ENCODE measurements at regions not wholly inside any gene's neighbourhood (a gene's known extent, or its start where the extent isn't known, plus 50 kb on each side); places are given as distances from the start of the nearest gene placed in this dataset.

- TF ChIP-seq HEYL (CRISPR knock-in tag; IDR thresholded peaks at IDR 0.05) (no peak), GATA3 (IDR thresholded peaks at IDR 0.05; ENCODE audit: borderline replicate concordance) (no peak), TFCP2L1 (CRISPR knock-in tag; IDR thresholded peaks at IDR 0.05) (no peak), ZC3H11A (IDR thresholded peaks at IDR 0.05) (no peak), ZSCAN20 (CRISPR knock-in tag; IDR thresholded peaks at IDR 0.05) (no peak), FOSL2 (IDR thresholded peaks at IDR 0.05) (no peak), FOSL2 (CRISPR knock-in tag; IDR thresholded peaks at IDR 0.05) (no peak), RCOR1 (IDR thresholded peaks at IDR 0.05; ENCODE audit: low read depth, low read length) (no peak), HOXB5 (CRISPR knock-in tag; IDR thresholded peaks at IDR 0.05) (no peak), SREBF2 (IDR thresholded peaks at IDR 0.05) (no peak), FOSB (CRISPR knock-in tag; IDR thresholded peaks at IDR 0.05) (no peak), RFX5 (IDR thresholded peaks at IDR 0.05) (no peak), HOXB13 (CRISPR knock-in tag; IDR thresholded peaks at IDR 0.05; ENCODE audit: low read depth) (no peak), ESRRA (IDR thresholded peaks at IDR 0.05; ENCODE audit: borderline replicate concordance, low read length) (no peak)
- TF ChIP-seq, protein P1, sequence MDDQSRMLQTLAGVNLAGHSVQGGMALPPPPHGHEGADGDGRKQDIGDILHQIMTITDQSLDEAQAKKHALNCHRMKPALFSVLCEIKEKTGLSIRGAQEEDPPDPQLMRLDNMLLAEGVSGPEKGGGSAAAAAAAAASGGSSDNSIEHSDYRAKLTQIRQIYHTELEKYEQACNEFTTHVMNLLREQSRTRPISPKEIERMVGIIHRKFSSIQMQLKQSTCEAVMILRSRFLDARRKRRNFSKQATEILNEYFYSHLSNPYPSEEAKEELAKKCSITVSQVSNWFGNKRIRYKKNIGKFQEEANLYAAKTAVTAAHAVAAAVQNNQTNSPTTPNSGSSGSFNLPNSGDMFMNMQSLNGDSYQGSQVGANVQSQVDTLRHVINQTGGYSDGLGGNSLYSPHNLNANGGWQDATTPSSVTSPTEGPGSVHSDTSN (IDR thresholded peaks at IDR 0.05): no peak
- TF ChIP-seq, protein P2, sequence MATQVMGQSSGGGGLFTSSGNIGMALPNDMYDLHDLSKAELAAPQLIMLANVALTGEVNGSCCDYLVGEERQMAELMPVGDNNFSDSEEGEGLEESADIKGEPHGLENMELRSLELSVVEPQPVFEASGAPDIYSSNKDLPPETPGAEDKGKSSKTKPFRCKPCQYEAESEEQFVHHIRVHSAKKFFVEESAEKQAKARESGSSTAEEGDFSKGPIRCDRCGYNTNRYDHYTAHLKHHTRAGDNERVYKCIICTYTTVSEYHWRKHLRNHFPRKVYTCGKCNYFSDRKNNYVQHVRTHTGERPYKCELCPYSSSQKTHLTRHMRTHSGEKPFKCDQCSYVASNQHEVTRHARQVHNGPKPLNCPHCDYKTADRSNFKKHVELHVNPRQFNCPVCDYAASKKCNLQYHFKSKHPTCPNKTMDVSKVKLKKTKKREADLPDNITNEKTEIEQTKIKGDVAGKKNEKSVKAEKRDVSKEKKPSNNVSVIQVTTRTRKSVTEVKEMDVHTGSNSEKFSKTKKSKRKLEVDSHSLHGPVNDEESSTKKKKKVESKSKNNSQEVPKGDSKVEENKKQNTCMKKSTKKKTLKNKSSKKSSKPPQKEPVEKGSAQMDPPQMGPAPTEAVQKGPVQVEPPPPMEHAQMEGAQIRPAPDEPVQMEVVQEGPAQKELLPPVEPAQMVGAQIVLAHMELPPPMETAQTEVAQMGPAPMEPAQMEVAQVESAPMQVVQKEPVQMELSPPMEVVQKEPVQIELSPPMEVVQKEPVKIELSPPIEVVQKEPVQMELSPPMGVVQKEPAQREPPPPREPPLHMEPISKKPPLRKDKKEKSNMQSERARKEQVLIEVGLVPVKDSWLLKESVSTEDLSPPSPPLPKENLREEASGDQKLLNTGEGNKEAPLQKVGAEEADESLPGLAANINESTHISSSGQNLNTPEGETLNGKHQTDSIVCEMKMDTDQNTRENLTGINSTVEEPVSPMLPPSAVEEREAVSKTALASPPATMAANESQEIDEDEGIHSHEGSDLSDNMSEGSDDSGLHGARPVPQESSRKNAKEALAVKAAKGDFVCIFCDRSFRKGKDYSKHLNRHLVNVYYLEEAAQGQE (IDR thresholded peaks at IDR 0.05): no peak
- ChIA-PET POLR2A (no interaction called here), CTCF (no interaction called here)
- 53% methylated on average over 5 of the region's 5 CpGs for WGBS (ENCODE audit: missing lambda C conversion rate)
- H3K27ac ChIP-seq: no peak overlapping the region
- H3K9me3 ChIP-seq: no peaks in the 10 kb centered on the region
- ATAC-seq: no peak
- no peak overlapping the region for H3K4me2 ChIP-seq
- H3K4me1 ChIP-seq: no peaks in the 10 kb centered on the region
- FAIRE-seq: no peak
- no peak overlapping the region for H3K4me3 ChIP-seq
- no peak for DNase-seq (ENCODE audit: low read depth in 1 of 2, low spot score in 1 of 2)
Measured at GRCh38 chr10:61325223-61325960, 127.8 kb downstream of the TMEM26 start.

DNA sequence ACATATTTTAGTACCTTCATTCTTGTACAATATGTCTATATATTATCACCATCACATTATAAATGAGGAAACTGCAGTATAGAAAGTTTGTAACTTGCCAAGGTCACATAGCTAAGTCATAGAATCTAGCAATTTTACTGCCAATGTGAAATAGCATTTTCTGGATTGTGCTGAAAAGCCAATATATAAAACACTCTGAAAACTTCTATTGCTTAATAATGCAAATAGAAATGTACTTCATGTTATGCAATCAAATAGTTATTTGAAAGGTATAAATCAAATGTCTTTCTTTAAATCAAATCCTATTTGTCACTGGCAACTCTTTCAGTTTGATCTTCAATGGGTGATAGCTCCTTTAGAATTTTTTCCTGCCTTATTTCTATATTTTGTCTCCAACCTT, 129.5 kb downstream of the TMEM26 start:
- Histone ChIP-seq H3K4me1 (no peaks in the 10 kb centered on the region), H3K4me2 (no peak overlapping the region), H3K27ac (no peak overlapping the region), H3K9me3 (no peaks in the 10 kb centered on the region), H3K4me3 (no peak overlapping the region)
- DNase-seq (ENCODE audit: low read depth in 1 of 2, low spot score in 1 of 2): no peak
- ChIA-PET POLR2A (no interaction called here), CTCF (no interaction called here)
- no peak for TF ChIP-seq RAD21 (conservative IDR thresholded peaks at IDR 0.05 in 1 of 2, IDR thresholded peaks at IDR 0.05 in 1 of 2)
- TF ChIP-seq CBX8 (IDR thresholded peaks at IDR 0.05): no peak
- no peak for TF ChIP-seq ZSCAN20 (CRISPR knock-in tag; IDR thresholded peaks at IDR 0.05)
- TF ChIP-seq ZNF302 (CRISPR knock-in tag; IDR thresholded peaks at IDR 0.05): no peak
- TF ChIP-seq HEYL (CRISPR knock-in tag; IDR thresholded peaks at IDR 0.05): no peak
- no peak for FAIRE-seq
- ATAC-seq: no peak

GRCh38 chr10:61321041-61321857, 131.9 kb downstream of the TMEM26 start:
- ATAC-seq (no peak), FAIRE-seq (no peak), DNase-seq (ENCODE audit: low read depth in 1 of 2, low spot score in 1 of 2) (no peak)
- Histone ChIP-seq H3K4me2 (no peak overlapping the region), H3K4me3 (no peak overlapping the region), H3K4me1 (no peaks in the 10 kb centered on the region), H3K27ac (no peak overlapping the region), H3K9me3 (no peaks in the 10 kb centered on the region)
- CTCF ChIA-PET: no interaction called here
- WGBS (ENCODE audit: missing lambda C conversion rate): 32% methylated on average over 3 of the region's 3 CpGs
- POLR2A ChIA-PET: no interaction called here
- TF ChIP-seq, protein P1 (IDR thresholded peaks at IDR 0.05): no peak
- TF ChIP-seq CHD2 (IDR thresholded peaks at IDR 0.05; ENCODE audit: low read length, partially characterized antibody) (no peak), RAD21 (conservative IDR thresholded peaks at IDR 0.05 in 1 of 2, IDR thresholded peaks at IDR 0.05 in 1 of 2) (no peak), CTCF (IDR thresholded peaks at IDR 0.05) (no peak), JUNB (IDR thresholded peaks at IDR 0.05) (no peak), MAZ (IDR thresholded peaks at IDR 0.05; ENCODE audit: borderline replicate concordance, low read depth, low read length) (no peak), KDM1A (IDR thresholded peaks at IDR 0.05; ENCODE audit: low read depth) (no peak), JUN (IDR thresholded peaks at IDR 0.05) (no peak)
- TF ChIP-seq, protein P3, sequence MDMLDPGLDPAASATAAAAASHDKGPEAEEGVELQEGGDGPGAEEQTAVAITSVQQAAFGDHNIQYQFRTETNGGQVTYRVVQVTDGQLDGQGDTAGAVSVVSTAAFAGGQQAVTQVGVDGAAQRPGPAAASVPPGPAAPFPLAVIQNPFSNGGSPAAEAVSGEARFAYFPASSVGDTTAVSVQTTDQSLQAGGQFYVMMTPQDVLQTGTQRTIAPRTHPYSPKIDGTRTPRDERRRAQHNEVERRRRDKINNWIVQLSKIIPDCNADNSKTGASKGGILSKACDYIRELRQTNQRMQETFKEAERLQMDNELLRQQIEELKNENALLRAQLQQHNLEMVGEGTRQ (IDR thresholded peaks at IDR 0.05): no peak

Data from A549 (cell line).